Heart right ventricle (tissue), 16 donors: ENCODE measurements at regions not wholly inside any gene's neighbourhood (a gene's known extent, or its start where the extent isn't known, plus 50 kb on each side); places are given as distances from the start of the nearest gene placed in this dataset.
A peak's percentile ranks its signal among the peaks of the same experiment; 100 is the strongest.
"Not testable (repeated sequence)": the region's sequence is repeated elsewhere in the genome, so short reads cannot be mapped to it uniquely, and the experiment has no call there.

Source experiments
- ATAC-seq, 8 donors: fragments of 200-7000 bp; cut with Tn5 transposase; one replicate each; pipeline ENCODE4 v1.9.1; 2020; ENCODE audit warnings: mild to moderate bottlenecking in 8 of 8, moderate library complexity in 8 of 8, moderate number of reproducible peaks in 1 of 8
- DNase-seq, 2 donors: peaks; one replicate each; pipeline ENCODE4 v3.0.0-alpha.2; 2020
- H3K27ac ChIP-seq, 10 donors: fragments of 200-600 bp; sonication (generic) in 2 of 10; one replicate each; pipeline versions ENCODE4 v1.5.0 to v1.8.0; 2020 to 2022; ENCODE audit warnings: mild to moderate bottlenecking in 3 of 10
- H3K27me3 ChIP-seq, 7 donors: fragments of 200-600 bp; one replicate each; pipeline ENCODE4 v1.8.0; 2021 to 2022; ENCODE audit warnings: mild to moderate bottlenecking in 2 of 7
- H3K36me3 ChIP-seq, 9 donors: fragments of 200-600 bp; sonication (generic) in 1 of 9; one replicate each; pipeline versions ENCODE4 v1.5.0 to v1.8.0; 2020 to 2022; ENCODE audit warnings: mild to moderate bottlenecking in 2 of 9
- H3K4me1 ChIP-seq, 9 donors: fragments of 200-600 bp; sonication (generic) in 1 of 9; one replicate each; pipeline versions ENCODE4 v1.5.0 to v1.8.0; 2020 to 2022; ENCODE audit warnings: mild to moderate bottlenecking in 4 of 9
- H3K4me3 ChIP-seq, 10 donors: fragments of 200-600 bp; sonication (generic) in 2 of 10; one replicate each; pipeline versions ENCODE4 v1.5.0 to v1.8.0; 2020 to 2022; ENCODE audit warnings: mild to moderate bottlenecking in 7 of 10, moderate library complexity in 2 of 10
- H3K9me3 ChIP-seq, 11 donors: fragments of 200-600 bp in 10 of 11; sonication (generic) in 2 of 11; one replicate each; pipeline versions ENCODE4 v1.5.0 to v1.8.0; 2013 to 2022; ENCODE audit warnings: mild to moderate bottlenecking in 2 of 11, control low read depth in 1 of 11, moderate library complexity in 1 of 11
- WGBS, 2 donors: extraction: QIAGEN DNeasy Blood & Tissue Kit; methylation state at CpG; one replicate each; pipeline ENCODE4 v1.1.7; 2013; ENCODE audit warnings: inconsistent platforms in 1 of 2; 5-methylcytosine and 5-hydroxymethylcytosine counted together
- intact Hi-C, 10 donors: fragments of 100-400 bp; cut with DNase I; formaldehyde crosslinking; loops; one replicate each; pipeline versions ENCODE4 v1.11.1 to v1.14.2; 2022
- TF ChIP-seq, protein P1 (sequence below), 9 donors: fragments of 200-600 bp; sonication (generic) in 2 of 9; IDR thresholded peaks; one replicate each; pipeline versions ENCODE4 v1.5.0 to v1.8.0; 2021 to 2022; ENCODE audit warnings: antibody characterized with exemption in 9 of 9, mild to moderate bottlenecking in 5 of 9, moderate library complexity in 1 of 9
- donor health status: Arrhythmogenic right ventricular cardiomyopathy.
- donor health status: ischemic (EF 13 %, LVEDD 7.1; RV severe dilation, severe dysfunction).
- donor health status: healthy with polysubstance abuse.
- donor health status: DM: no; HTN: yes; CAD: no.
- donor health status: DM: no; HTN: no; CAD: no.
- donor health status: ischemic (EF 25% LVEDD 6.9; RV normal size, moderate dysfunction).
- donor health status: ischemic (EF 25% LVEDD 5.7; RV mildly dilated, moderate dysfunction).
- donor health status: healthy.
- donor health status: DM: yes; HTN: yes; CAD: no.
- donor health status: Ischemic cardiomyopathy.
- donor health status: ischemic (EF 35%, LVEDD 5.7; RV mildly dilated, moderate dysfunction).
- donor health status: nonischemic (EF 11% LVEDD 7.7; RV severe dilation, severe dysfunction).
- donor health status: DM: yes; HTN: yes; CAD: no.
- donor health status: PGD.
- donor health status: ischemic (EF 29% LVEDD 5.4; RV normal size, mild dysfunction).
- donor health status: nonischemic (EF 23%, LVEDD 6.1; RV moderate dilation, normal function).

- Histone ChIP-seq H3K4me1 (peaks cover 0 to 48% (median 15%) of the 10 kb centered on the region in 9 donors), H3K27me3 (peaks cover 4 to 88% (median 70%) of the 10 kb centered on the region in 7 donors), H3K4me3 (peak overlapping the region; percentile 0 to 67 (median 55)), H3K9me3 (no peaks in the 10 kb centered on the region), H3K36me3 (no peaks in the 10 kb centered on the region), H3K27ac (peak overlapping the region in 9 of 10 donors; percentile 7 to 92 (median 49))
- TF ChIP-seq, protein P1, sequence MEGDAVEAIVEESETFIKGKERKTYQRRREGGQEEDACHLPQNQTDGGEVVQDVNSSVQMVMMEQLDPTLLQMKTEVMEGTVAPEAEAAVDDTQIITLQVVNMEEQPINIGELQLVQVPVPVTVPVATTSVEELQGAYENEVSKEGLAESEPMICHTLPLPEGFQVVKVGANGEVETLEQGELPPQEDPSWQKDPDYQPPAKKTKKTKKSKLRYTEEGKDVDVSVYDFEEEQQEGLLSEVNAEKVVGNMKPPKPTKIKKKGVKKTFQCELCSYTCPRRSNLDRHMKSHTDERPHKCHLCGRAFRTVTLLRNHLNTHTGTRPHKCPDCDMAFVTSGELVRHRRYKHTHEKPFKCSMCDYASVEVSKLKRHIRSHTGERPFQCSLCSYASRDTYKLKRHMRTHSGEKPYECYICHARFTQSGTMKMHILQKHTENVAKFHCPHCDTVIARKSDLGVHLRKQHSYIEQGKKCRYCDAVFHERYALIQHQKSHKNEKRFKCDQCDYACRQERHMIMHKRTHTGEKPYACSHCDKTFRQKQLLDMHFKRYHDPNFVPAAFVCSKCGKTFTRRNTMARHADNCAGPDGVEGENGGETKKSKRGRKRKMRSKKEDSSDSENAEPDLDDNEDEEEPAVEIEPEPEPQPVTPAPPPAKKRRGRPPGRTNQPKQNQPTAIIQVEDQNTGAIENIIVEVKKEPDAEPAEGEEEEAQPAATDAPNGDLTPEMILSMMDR (IDR thresholded peaks at IDR 0.05) = no peak
- ATAC-seq (peak; percentile 70 to 92 (median 84)), DNase-seq (peak in 1 of 2 donors; percentile 54)
- intact Hi-C loops = loop anchor here in 2 of 10 donors (5.0 to 10.0 kb wide), 2 partner anchors 38 to 50 kb away; a partner anchor contains a TSS
- WGBS, 2 donors = 1% methylated on average over 36 of the region's 36 CpGs
Observed at GRCh38 chr6:26234421-26235301, 130.3 kb upstream of the BTN3A2 start.

- intact Hi-C loops = loop anchor here in 1 of 10 donors (10.0 kb wide), 1 partner anchor 50 kb away; a partner anchor contains a TSS
- Histone ChIP-seq H3K4me3 (peak overlapping the region in 7 of 10 donors; percentile 37 to 67 (median 59)), H3K36me3 (no peaks in the 10 kb centered on the region), H3K4me1 (peaks cover 0 to 54% (median 15%) of the 10 kb centered on the region in 9 donors), H3K9me3 (no peaks in the 10 kb centered on the region), H3K27ac (peak overlapping the region in 4 of 10 donors; percentile 35 to 92 (median 60)), H3K27me3 (peaks cover 10 to 93% (median 77%) of the 10 kb centered on the region in 7 donors)
- WGBS, 2 donors = 27 to 29% methylated on average over 3 of the region's 3 CpGs
- no peak for ATAC-seq
- TF ChIP-seq, protein P1 (IDR thresholded peaks at IDR 0.05) = no peak
- DNase-seq = no peak
Observed at GRCh38 chr6:26235302-26235670, 129.7 kb upstream of the BTN3A2 start.

GRCh38 chr6:26239415-26239814, 125.6 kb upstream of the BTN3A2 start:
- Histone ChIP-seq H3K4me1 (peaks cover 0 to 31% (median 5%) of the 10 kb centered on the region in 9 donors), H3K4me3 (peak overlapping the region in 3 of 10 donors; percentile 55 to 63 (median 59)), H3K27ac (peak overlapping the region in 1 of 10 donors; percentile 95), H3K27me3 (peaks cover 12 to 100% (median 78%) of the 10 kb centered on the region in 7 donors)
- WGBS, 2 donors = 93 to 94% methylated on average over 18 of the region's 18 CpGs
- DNase-seq, ATAC-seq, H3K36me3 ChIP-seq, H3K9me3 ChIP-seq: not testable (repeated sequence)
- intact Hi-C loops = loop anchor here in 1 of 10 donors (10.0 kb wide), 1 partner anchor 45 kb away; a partner anchor contains a TSS

- TF ChIP-seq, protein P1 (IDR thresholded peaks at IDR 0.05) = no peak
- H3K27me3 ChIP-seq = peaks cover 9 to 100% (median 70%) of the 10 kb centered on the region in 7 donors
- H3K27ac ChIP-seq = peak overlapping the region in 9 of 10 donors; percentile 52 to 95 (median 74)
- H3K4me3 ChIP-seq = peak overlapping the region; percentile 27 to 63 (median 53)
- DNase-seq (peak in 1 of 2 donors; percentile 81), ATAC-seq (peak; percentile 77 to 95 (median 90))
- WGBS, 2 donors = 0 to 1% methylated on average over 49 of the region's 49 CpGs
- intact Hi-C loops = loop anchor here in 1 of 10 donors (1.0 kb wide), 1 partner anchor 10 kb away; a partner anchor contains a TSS
- H3K4me1 ChIP-seq = peaks cover 0 to 22% (median 0%) of the 10 kb centered on the region in 9 donors
- H3K9me3 ChIP-seq = no peaks in the 10 kb centered on the region
- H3K36me3 ChIP-seq = no peaks in the 10 kb centered on the region
Observed at GRCh38 chr6:26240157-26241032, 124.6 kb upstream of the BTN3A2 start.
